GM20431 (cell line): ENCODE measurements at regions not wholly inside any gene's neighbourhood (a gene's known extent, or its start where the extent isn't known, plus 50 kb on each side); places are given as distances from the start of the nearest gene placed in this dataset.

Experiments used
- in situ Hi-C: fragments of 300-500 bp; cut with MseI, MboI; formaldehyde crosslinking; loops from one replicate; pipeline ENCODE4 v1.15.0; 2020; ENCODE audit warnings: low sequenced_read_pairs; ENCODE audit not compliant: unreplicated experiment

DNA sequence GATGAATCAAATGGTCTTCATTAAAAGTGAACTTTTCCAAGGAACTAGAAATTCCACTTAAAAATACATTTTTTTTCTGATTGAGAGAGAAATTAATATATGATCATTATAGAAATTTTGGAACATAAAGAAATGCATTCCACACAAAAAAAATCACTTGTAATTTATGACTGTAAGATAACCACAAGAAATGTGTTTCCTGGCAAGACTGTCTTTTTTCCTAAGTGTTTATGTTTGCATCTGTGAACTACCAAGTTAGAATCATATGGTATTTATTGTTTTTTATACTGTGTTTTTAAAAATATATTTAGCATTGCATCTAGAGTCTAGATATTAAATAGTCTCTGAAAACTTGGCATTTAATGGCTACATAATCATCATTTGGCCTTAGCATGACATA is 726.8 kb downstream of the BCL11B start:
- in situ Hi-C loops, result no loop called here

- in situ Hi-C loops, result no loop called here
Observed at GRCh38 chr14:98548071-98548686, 723.8 kb downstream of the BCL11B start.

GRCh38 chr14:98551028-98551427 is 721.0 kb downstream of the BCL11B start:
- in situ Hi-C loops, result no loop called here

- in situ Hi-C loops, result no loop called here
Observed at GRCh38 chr14:98555440-98555839, 716.6 kb downstream of the BCL11B start.

DNA sequence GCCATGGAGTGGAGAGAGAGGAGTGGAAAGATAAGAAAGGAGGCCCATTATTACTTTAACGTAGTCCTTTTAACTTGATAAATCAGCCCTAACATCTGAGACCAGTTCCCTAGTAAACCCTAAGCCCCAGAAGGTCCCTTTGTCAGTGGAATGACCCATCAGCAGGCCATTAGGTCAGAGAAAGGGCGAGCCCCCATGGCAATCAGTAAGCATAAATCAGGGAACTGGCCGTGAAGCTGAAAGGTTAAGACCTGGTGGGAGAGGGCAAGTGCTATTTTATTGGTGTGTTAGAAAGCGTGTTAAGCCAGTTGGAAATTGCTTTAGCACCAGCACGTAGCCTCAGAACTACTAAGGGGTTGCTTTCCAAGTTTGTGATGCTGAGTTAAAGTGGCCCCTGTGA is 708.0 kb downstream of the BCL11B start:
- in situ Hi-C loops, result no loop called here

GRCh38 chr14:98564541-98564940 is 707.5 kb downstream of the BCL11B start:
- in situ Hi-C loops, result no loop called here

DNA sequence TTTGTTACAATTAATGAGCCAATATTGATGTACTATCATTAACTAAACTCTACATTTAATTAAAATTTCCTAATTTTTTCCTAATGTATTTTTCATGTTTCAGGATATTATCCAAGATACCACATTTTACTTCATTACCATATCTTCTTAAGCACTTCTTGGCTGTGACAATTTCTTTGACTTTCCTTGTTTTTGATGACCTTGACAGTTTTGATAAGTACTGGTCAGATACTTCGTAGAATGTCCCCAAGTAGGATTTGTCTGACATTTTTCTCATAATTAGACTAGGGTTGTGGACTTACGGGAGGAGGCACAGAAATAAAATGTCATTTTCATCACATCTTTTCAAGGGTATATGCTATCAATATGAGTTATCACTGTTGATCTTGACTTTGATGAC is 700.9 kb downstream of the BCL11B start:
- in situ Hi-C loops, result no loop called here

DNA sequence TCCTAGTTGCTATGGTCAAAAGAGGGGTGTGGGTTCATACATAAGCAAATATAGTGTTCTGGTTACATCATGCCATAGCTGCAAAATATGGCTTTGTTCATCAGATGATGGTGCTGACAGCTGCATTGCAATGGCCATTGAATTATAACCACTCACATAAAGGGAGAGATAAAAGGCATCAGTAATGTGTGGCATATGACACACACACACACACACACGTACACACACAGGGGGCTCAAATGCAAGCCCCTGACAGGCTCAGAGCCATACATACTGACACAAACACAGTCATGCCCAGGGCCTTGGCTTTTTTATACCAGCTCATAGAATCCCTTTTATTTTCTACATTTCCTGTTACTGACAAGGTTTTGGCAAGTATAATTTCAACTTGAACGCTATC is 698.9 kb downstream of the BCL11B start:
- in situ Hi-C loops, result no loop called here

GRCh38 chr14:98576463-98576862 is 695.5 kb downstream of the BCL11B start:
- in situ Hi-C loops, result no loop called here

- in situ Hi-C loops, result no loop called here
Observed at GRCh38 chr14:98578204-98578603, 693.8 kb downstream of the BCL11B start.

DNA sequence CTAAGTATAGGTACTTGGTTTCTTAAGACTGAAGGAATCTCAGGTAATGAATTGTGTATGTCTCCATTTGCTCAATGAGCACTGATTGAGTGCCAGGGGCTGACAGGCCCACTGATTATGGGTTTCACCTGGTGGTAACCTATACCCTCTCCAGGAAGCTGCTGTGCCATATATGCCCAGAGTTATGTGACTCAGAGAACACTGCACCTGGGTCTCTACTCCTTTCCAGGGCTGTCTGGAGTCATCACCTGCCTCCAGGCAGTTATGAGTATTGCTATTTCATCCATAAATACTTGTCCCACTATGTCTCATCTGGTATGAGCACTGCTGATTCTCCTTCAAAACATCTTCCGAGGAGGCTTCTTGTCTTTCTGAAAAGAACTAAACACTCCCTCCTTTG is 692.9 kb downstream of the BCL11B start:
- in situ Hi-C loops, result no loop called here

- in situ Hi-C loops, result no loop called here
Observed at GRCh38 chr14:98580131-98580678, 691.8 kb downstream of the BCL11B start.

DNA sequence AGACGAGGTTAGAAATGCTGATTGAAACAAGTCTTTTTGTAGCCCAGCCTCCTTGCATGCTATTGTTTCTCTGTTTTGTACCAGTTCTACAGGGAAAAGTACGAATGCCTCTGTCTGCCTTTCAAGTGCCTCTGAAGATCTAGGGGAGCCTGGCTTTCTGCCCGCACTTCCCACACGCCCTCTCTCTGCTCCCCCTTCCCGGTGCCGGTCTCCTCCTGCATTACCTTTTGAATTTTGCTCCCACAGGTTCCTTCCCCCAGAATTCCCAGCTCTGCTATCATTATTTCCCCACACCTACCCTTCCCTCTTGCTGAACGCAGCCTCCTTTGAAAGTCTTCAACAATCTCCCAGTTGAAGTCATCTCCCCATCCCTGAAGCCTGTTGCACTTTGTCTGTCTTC is 689.7 kb downstream of the BCL11B start:
- in situ Hi-C loops, result no loop called here

GRCh38 chr14:98591161-98591560 is 680.8 kb downstream of the BCL11B start:
- in situ Hi-C loops, result no loop called here

DNA sequence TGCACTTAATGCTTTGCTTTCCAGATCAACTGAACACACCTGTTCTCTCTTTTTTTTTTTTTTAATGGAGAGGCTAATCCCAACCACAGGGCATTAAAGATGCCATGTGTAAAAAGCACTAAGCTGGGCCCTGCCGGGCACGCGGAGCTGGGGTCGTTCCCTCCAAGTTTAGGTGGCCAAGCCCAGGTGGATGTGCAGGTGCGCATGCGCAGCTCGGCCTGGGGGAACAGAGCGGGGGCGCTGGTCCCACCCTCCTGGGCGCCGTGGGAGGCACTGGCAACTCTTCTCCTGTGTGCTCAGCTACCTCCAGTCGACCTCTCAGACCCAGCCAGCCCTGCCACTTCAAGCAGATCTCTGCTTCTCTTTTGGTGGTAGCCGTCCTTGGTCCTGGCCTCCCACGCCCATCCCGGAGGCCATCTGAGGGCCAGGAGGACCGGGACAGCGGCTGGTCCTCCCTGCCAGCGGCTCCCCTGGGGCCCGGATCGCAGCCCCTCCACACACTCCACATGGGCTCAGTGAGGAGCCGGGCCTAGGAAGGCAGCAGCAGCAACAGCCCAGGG is 679.3 kb downstream of the BCL11B start:
- in situ Hi-C loops, result no loop called here

DNA sequence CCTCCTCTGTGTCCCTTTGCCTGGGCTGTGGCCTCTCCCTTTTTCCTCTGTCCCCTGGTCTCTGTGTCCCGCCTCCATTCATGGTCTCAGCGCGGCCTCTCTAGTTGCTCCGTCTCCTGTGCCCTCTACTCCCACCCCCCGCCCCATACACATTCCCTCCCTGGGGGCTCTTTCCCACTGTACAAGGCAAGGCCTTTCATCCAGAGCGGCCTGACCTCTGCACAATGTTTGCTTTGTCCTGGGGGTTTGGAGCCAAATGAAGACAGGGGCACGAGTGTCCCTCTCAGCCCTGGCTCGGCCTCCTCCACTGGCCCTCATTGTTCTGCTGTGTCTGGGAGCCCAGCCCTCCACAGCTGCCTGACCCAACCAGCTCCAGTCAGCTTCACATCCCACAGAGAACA is 678.6 kb downstream of the BCL11B start:
- in situ Hi-C loops, result no loop called here

DNA sequence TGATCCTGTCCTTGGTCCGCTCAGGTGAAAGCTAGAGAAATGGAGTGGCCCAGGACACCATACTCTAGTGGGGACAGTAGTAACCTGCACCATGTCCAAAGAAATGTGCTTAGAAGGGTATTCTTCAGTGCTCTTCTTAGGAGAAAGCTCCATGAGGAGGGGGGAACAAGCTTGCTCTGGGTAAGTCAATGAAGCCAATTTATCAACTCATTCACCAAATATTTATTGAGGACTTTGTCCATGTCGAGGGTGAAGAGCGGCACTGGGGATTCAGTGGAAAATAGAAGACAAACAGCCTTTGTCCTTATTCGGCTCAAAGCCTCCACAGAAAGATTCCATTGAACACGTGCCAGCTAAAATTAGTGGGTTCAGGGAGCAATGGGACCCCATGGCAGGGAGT is 677.8 kb downstream of the BCL11B start:
- in situ Hi-C loops, result no loop called here

DNA sequence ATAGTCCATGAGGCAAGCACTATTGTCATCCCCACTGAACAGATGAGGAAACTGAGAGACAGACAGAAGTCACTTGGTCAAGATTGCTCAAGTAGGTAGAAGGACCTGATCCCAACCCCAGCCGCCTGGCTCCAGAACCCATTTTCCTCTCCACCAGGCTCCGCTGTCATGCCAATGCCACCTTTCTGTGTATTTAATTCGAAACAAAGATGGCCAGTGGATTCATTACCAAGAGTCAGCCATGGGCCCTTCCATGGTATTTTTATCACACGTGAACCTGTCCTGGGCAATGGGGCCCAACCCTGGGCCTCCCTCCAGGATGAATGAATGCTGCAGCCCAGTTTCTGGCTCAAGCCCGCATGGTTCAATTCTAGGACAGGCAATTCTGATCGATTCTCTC is 673.4 kb downstream of the BCL11B start:
- in situ Hi-C loops, result no loop called here

- in situ Hi-C loops, result no loop called here
Observed at GRCh38 chr14:98599082-98599481, 672.9 kb downstream of the BCL11B start.

DNA sequence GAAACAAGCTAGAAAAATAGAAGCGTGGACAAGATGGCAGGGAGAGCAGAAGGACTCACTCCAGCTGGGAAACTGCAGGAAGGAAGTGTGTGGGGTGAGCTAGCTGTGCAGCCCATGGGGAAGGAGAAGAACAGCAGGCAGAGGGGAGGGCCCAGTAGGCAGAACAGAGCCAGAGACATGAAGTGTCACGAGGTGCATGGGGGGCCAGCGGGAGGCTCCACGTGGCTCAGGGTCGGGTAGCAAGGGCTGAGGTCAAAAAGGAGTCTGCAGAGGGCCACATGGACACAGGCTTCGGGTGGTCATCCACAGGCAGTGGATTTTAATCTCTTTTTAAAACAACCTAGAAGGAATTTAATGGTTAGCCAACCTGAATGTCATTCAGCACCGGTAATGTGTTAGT is 669.0 kb downstream of the BCL11B start:
- in situ Hi-C loops, result no loop called here

DNA sequence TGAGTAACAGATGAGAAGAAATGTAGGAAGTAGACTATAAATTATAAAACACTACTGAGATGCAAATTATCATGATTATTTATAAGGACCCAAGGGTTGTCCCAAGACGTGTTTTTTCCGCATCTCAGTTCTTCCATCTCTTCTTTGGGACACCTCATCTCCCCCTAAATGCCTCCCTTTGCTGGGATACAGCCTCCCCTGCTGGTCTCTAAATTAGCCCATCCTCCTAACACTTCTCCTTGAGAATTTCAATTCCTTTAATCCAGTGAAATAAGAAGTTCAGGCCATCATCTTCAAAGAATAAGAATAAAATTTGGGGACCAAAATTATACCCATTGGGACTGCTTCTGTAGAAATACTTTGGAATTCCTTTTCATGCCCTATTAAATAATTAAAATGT is 667.0 kb downstream of the BCL11B start:
- in situ Hi-C loops, result no loop called here

GRCh38 chr14:98606041-98606640 is 665.9 kb downstream of the BCL11B start:
- in situ Hi-C loops, result no loop called here
